ENCODE measurements at regions not wholly inside any gene's neighbourhood (a gene's known extent, or its start where the extent isn't known, plus 50 kb on each side); places are given as distances from the start of the nearest gene placed in this dataset.
A peak's percentile ranks its signal among the peaks of the same experiment; 100 is the strongest.

- TF ChIP-seq CTCF (IDR thresholded peaks at IDR 0.05; ENCODE audit: borderline replicate concordance, insufficient read depth, low read depth, low read length), result peak; percentile 43; the same call in 1 of the 2 replicates
- no peak overlapping the region for H3K4me3 ChIP-seq (ENCODE audit: low read depth, low read length)
These were observed 446.9 kb downstream of the KIF20B start for GRCh38 chr10:90148116-90148855.

DNA sequence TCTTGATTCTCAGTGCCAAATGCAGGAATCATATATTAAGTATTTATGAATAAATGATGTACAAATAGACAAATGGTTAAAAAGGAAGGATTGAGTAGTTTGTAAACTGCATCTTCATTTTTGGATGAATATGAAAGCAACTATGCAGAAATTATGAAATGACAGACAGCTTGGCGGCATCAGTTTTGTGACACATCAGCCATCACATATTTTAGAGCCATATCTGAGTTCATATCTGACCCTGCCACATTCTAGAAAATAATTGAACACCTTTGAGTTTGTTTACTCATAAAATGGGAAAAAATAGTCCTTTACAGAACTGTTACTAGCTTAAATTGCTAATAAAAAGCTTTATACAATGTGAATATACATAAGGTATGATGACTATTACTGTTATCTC lies 448.2 kb downstream of the KIF20B start:
- no peak for TF ChIP-seq CTCF (IDR thresholded peaks at IDR 0.05; ENCODE audit: borderline replicate concordance, insufficient read depth, low read depth, low read length)
- no peak overlapping the region for H3K4me3 ChIP-seq (ENCODE audit: low read depth, low read length)

DNA sequence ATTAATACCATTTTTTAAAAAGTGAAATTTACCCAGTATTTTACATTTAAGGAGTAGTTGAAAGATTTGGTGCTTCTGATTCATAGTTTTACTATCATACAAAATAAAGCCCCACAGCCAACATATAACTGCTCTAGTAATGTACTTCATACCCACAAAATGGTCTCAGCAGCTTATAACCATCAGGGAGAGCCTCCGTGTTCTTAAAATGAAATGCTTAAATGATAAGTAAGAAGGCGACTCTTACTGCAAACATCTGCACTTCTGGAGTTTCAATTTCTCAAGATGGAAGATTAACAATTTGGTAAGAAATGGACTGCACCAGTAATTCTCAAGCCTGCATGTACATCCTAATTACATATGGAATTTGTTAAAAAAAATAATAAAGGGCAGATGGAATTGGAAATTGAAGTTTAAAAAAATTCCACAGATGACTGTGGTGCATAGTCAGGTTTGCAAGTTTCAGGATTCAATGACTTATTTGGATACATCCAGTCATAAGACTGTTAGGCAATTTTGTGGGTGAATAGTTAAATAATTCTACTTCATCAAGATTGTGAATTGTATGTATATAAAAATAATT lies 461.0 kb downstream of the KIF20B start:
- no peak overlapping the region for H3K4me3 ChIP-seq (ENCODE audit: low read depth, low read length)
- no peak for TF ChIP-seq CTCF (IDR thresholded peaks at IDR 0.05; ENCODE audit: borderline replicate concordance, insufficient read depth, low read depth, low read length)

- H3K4me3 ChIP-seq (ENCODE audit: low read depth, low read length), result no peak overlapping the region
- TF ChIP-seq CTCF (IDR thresholded peaks at IDR 0.05; ENCODE audit: borderline replicate concordance, insufficient read depth, low read depth, low read length), result no peak
These were observed 466.0 kb downstream of the KIF20B start for GRCh38 chr10:90167174-90168064.

- TF ChIP-seq CTCF (IDR thresholded peaks at IDR 0.05; ENCODE audit: borderline replicate concordance, insufficient read depth, low read depth, low read length), result no peak
- no peak overlapping the region for H3K4me3 ChIP-seq (ENCODE audit: low read depth, low read length)
These were observed 466.9 kb downstream of the KIF20B start for GRCh38 chr10:90168244-90168643.

GRCh38 chr10:90171014-90171722 lies 469.8 kb downstream of the KIF20B start:
- TF ChIP-seq CTCF (IDR thresholded peaks at IDR 0.05; ENCODE audit: borderline replicate concordance, insufficient read depth, low read depth, low read length), result no peak
- no peak overlapping the region for H3K4me3 ChIP-seq (ENCODE audit: low read depth, low read length)
